ENCODE measurements at regions not wholly inside any gene's neighbourhood (a gene's known extent, or its start where the extent isn't known, plus 50 kb on each side); places are given as distances from the start of the nearest gene placed in this dataset.
"Not testable (repeated sequence)": the region's sequence is repeated elsewhere in the genome, so short reads cannot be mapped to it uniquely, and the experiment has no call there.

- no peak for TF ChIP-seq CTCF (IDR thresholded peaks at IDR 0.05)
- WGBS (ENCODE audit: insufficient coverage) = 40% methylated on average over 2 of the region's 7 CpGs
- Mint-ChIP-seq H3K4me3 (no peak overlapping the region), H3K4me1 (no peaks in the 10 kb centered on the region), H3K9me3 (peaks cover 2 to 10% (median 6%) of the 10 kb centered on the region in 7 donors), H3K27me3 (ENCODE audit: low read depth in 3 of 3) (peaks cover 0 to 3% (median 2%) of the 10 kb centered on the region in 3 donors), H3K36me3 (no peaks in the 10 kb centered on the region), H3K27ac (no peak overlapping the region)
- Histone ChIP-seq H3K36me3 (replicated peaks in 1 of 2; ENCODE audit: control insufficient read depth in 1 of 2, insufficient read depth in 2 of 2, low read length in 2 of 2) (no peaks in the 10 kb centered on the region), H3K4me2 (replicated peaks; ENCODE audit: extremely low read depth, low read length, poor library complexity, severe bottlenecking) (no peak overlapping the region), H3K9me3 (replicated peaks in 1 of 2; ENCODE audit: control insufficient read depth in 1 of 2, insufficient read depth in 1 of 2, low read length in 2 of 2) (peaks cover 8 to 10% of the 10 kb centered on the region in 2 donors), H3K27me3 (ENCODE audit: control insufficient read depth in 2 of 2, insufficient read depth in 2 of 2, low read length in 2 of 2) (no peaks in the 10 kb centered on the region), H2AFZ (ENCODE audit: insufficient read depth, low read depth, low read length, poor library complexity, severe bottlenecking) (no peak overlapping the region), H3K9ac (ENCODE audit: insufficient read depth, low read length, poor library complexity, severe bottlenecking) (no peak overlapping the region), H3K79me2 (ENCODE audit: insufficient read depth, low read length) (no peaks in the 10 kb centered on the region), H4K20me1 (ENCODE audit: insufficient read depth, low read length) (no peaks in the 10 kb centered on the region), H3K4me1 (ENCODE audit: control insufficient read depth in 1 of 2, insufficient read depth in 2 of 2, low read length in 2 of 2) (no peaks in the 10 kb centered on the region), H3K27ac (ENCODE audit: low read depth in 1 of 2, low read length in 2 of 2) (no peak overlapping the region), H3K4me3 (replicated peaks in 1 of 3; ENCODE audit: low read depth in 2 of 3, low read length in 3 of 3) (no peak overlapping the region)
- intact Hi-C loops (cut with micrococcal nuclease) = no loop called here
- DNase-seq = no peak
Observed at GRCh38 chr21:22374218-22374969, 1376.2 kb downstream of the NCAM2 start.

DNA sequence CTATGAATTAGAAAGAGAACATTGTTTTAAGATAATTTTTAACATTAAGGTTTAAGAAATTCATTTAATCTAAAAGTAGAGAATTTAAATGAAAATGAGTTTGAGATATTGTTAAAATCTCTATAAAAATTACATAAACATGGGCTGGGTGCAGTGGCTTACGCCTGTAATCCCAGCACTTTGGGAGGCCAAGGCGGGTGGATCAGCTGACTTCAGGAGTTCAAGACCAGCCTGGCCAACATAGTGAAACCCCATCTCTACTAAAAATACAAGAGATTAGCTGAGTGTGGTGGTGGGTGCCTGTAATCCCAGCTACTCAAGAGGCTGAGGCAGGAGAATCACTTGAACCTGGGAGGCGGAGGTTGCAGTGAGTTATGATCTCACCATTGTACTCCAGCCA, 1379.6 kb downstream of the NCAM2 start:
- H3K36me3 Mint-ChIP-seq; H3K27ac Mint-ChIP-seq; H2AFZ ChIP-seq (ENCODE audit: insufficient read depth, low read depth, low read length, poor library complexity, severe bottlenecking); H4K20me1 ChIP-seq (ENCODE audit: insufficient read depth, low read length); H3K27me3 ChIP-seq (ENCODE audit: control insufficient read depth in 2 of 2, insufficient read depth in 2 of 2, low read length in 2 of 2); H3K4me1 ChIP-seq (ENCODE audit: control insufficient read depth in 1 of 2, insufficient read depth in 2 of 2, low read length in 2 of 2); H3K4me3 ChIP-seq (replicated peaks in 1 of 3; ENCODE audit: low read depth in 2 of 3, low read length in 3 of 3); H3K36me3 ChIP-seq (replicated peaks in 1 of 2; ENCODE audit: control insufficient read depth in 1 of 2, insufficient read depth in 2 of 2, low read length in 2 of 2); H3K9me3 ChIP-seq (replicated peaks in 1 of 2; ENCODE audit: control insufficient read depth in 1 of 2, insufficient read depth in 1 of 2, low read length in 2 of 2); H3K4me1 Mint-ChIP-seq; DNase-seq; H3K79me2 ChIP-seq (ENCODE audit: insufficient read depth, low read length); H3K9me3 Mint-ChIP-seq; H3K27ac ChIP-seq (ENCODE audit: low read depth in 1 of 2, low read length in 2 of 2); H3K4me2 ChIP-seq (replicated peaks; ENCODE audit: extremely low read depth, low read length, poor library complexity, severe bottlenecking); intact Hi-C loops (cut with micrococcal nuclease); H3K4me3 Mint-ChIP-seq; H3K27me3 Mint-ChIP-seq (ENCODE audit: low read depth in 3 of 3); H3K9ac ChIP-seq (ENCODE audit: insufficient read depth, low read length, poor library complexity, severe bottlenecking): not testable (repeated sequence)
- no CpG with 5 or more reads among the region's 3 CpGs for WGBS (ENCODE audit: insufficient coverage)
